H9 (cell line): ENCODE measurements at regions not wholly inside any gene's neighbourhood (a gene's known extent, or its start where the extent isn't known, plus 50 kb on each side); places are given as distances from the start of the nearest gene placed in this dataset.

Experiments used
- DNase-seq: peaks from one replicate; pipeline ENCODE4 v3.0.0-alpha.2; 2017
- H2AFZ ChIP-seq: one replicate; pipeline ENCODE4 v1.6.1; 2013; ENCODE audit warnings: mild to moderate bottlenecking, low read length, control low read depth, moderate library complexity
- H2AK5ac ChIP-seq: 2 replicates; pipeline ENCODE4 v1.6.1; 2013; ENCODE audit warnings: low read length, control low read depth, mixed read lengths; ENCODE audit not compliant: insufficient read length
- H2BK120ac ChIP-seq: one replicate; pipeline ENCODE4 v1.6.1; 2013; ENCODE audit warnings: low read depth, mild to moderate bottlenecking, low read length, control low read depth, inconsistent platforms; ENCODE audit not compliant: poor library complexity, severe bottlenecking
- H2BK12ac ChIP-seq: 2 replicates; pipeline ENCODE4 v1.6.1; 2013; ENCODE audit warnings: low read length, control low read depth, mixed read lengths, low read depth; ENCODE audit not compliant: insufficient read length
- H2BK15ac ChIP-seq: 2 replicates; pipeline ENCODE4 v1.6.1; 2013; ENCODE audit warnings: low read depth, low read length, control low read depth
- H2BK20ac ChIP-seq: one replicate; pipeline ENCODE4 v1.6.1; 2013; ENCODE audit warnings: low read depth, mild to moderate bottlenecking, low read length, control low read depth, inconsistent platforms; ENCODE audit not compliant: poor library complexity, severe bottlenecking
- H2BK5ac ChIP-seq: 2 replicates; pipeline ENCODE4 v1.6.1; 2013; ENCODE audit warnings: low read length, control low read depth, mixed read lengths; ENCODE audit not compliant: insufficient read length
- H3K14ac ChIP-seq: 2 replicates; pipeline ENCODE4 v1.6.1; 2013; ENCODE audit warnings: low read length, control low read depth; ENCODE audit not compliant: insufficient read depth
- H3K18ac ChIP-seq: 2 replicates; pipeline ENCODE4 v1.6.1; 2013; ENCODE audit warnings: low read depth, mild to moderate bottlenecking, mixed read lengths, low read length, control low read depth; ENCODE audit not compliant: insufficient read length
- H3K23ac ChIP-seq: 2 replicates; pipeline ENCODE4 v1.6.1; 2013; ENCODE audit warnings: low read length, control low read depth, mixed read lengths, low read depth; ENCODE audit not compliant: insufficient read length
- H3K23me2 ChIP-seq: 2 replicates; pipeline ENCODE4 v1.6.1; 2013; ENCODE audit warnings: low read depth, mild to moderate bottlenecking, mixed read lengths, low read length, control low read depth; ENCODE audit not compliant: insufficient read length, poor library complexity, severe bottlenecking
- H3K27ac ChIP-seq: 2 replicates; pipeline ENCODE4 v1.5.1; 2013; ENCODE audit warnings: low read length, control low read depth, mixed read lengths, low read depth; ENCODE audit not compliant: insufficient read length
- H3K27me3 ChIP-seq: 2 replicates; pipeline ENCODE4 v1.6.1; 2013; ENCODE audit warnings: low read length, control low read depth, inconsistent platforms; ENCODE audit not compliant: insufficient read depth
- H3K4ac ChIP-seq: 2 replicates; pipeline ENCODE4 v1.6.1; 2013; ENCODE audit warnings: low read depth, mild to moderate bottlenecking, control low read depth, inconsistent platforms, low read length, moderate library complexity
- H3K4me1 ChIP-seq: 2 replicates; pipeline ENCODE4 v1.6.1; 2013; ENCODE audit warnings: low read length, control low read depth, inconsistent platforms; ENCODE audit not compliant: insufficient read depth
- H3K4me2 ChIP-seq: 2 replicates; pipeline ENCODE4 v1.6.1; 2013; ENCODE audit warnings: low read length, control low read depth, mixed read lengths; ENCODE audit not compliant: insufficient read length, insufficient read depth
- H3K56ac ChIP-seq: 2 replicates; pipeline ENCODE4 v1.6.1; 2013; ENCODE audit warnings: low read depth, mild to moderate bottlenecking, mixed read lengths, low read length, control low read depth; ENCODE audit not compliant: insufficient read length
- H3K79me1 ChIP-seq: 2 replicates; pipeline ENCODE4 v1.6.1; 2013; ENCODE audit warnings: low read depth, mild to moderate bottlenecking, moderate library complexity, low read length, control low read depth, inconsistent platforms; ENCODE audit not compliant: insufficient read depth, poor library complexity, severe bottlenecking
- H3K79me2 ChIP-seq: 2 replicates; pipeline ENCODE4 v1.6.1; 2013; ENCODE audit warnings: low read length, control low read depth, inconsistent platforms; ENCODE audit not compliant: insufficient read depth
- H3K9ac ChIP-seq: 2 replicates; pipeline ENCODE4 v1.6.1; 2013; ENCODE audit warnings: low read length, control low read depth, mixed read lengths; ENCODE audit not compliant: insufficient read length; ENCODE audit errors: extremely low read depth
- H3K9me3 ChIP-seq: one replicate; pipeline ENCODE4 v1.6.1; 2013; ENCODE audit warnings: low read depth, low read length, inconsistent platforms; ENCODE audit not compliant: control insufficient read depth
- H3T11ph ChIP-seq: one replicate; pipeline ENCODE4 v1.6.1; 2013; ENCODE audit warnings: mild to moderate bottlenecking, low read length, control low read depth, inconsistent platforms
- H4K20me1 ChIP-seq: one replicate; pipeline ENCODE4 v1.6.1; 2013; ENCODE audit not compliant: control insufficient read depth, insufficient read length, insufficient read depth
- H4K5ac ChIP-seq: 2 replicates; pipeline ENCODE4 v1.6.1; 2013; ENCODE audit warnings: low read depth, mild to moderate bottlenecking, mixed read lengths, low read length, control low read depth; ENCODE audit not compliant: insufficient read length
- H4K8ac ChIP-seq: replicated peaks from 2 replicates; pipeline ENCODE4 v1.6.1; 2013; ENCODE audit warnings: low read length, control low read depth, mixed read lengths, low read depth; ENCODE audit not compliant: insufficient read length
- H4K91ac ChIP-seq: 2 replicates; pipeline ENCODE4 v1.6.1; 2013; ENCODE audit warnings: low read depth, mild to moderate bottlenecking, moderate library complexity, mixed read lengths, low read length, control low read depth; ENCODE audit not compliant: insufficient read length
- H3K27ac Mint-ChIP-seq, 3 experiments: 2 replicates in 2 of 3; 3 replicates in 1 of 3; pipeline ENCODE4 v1.8.0; 2020 to 2021; ENCODE audit warnings: mixed read lengths in 3 of 3, mild to moderate bottlenecking in 1 of 3, moderate library complexity in 1 of 3
- H3K27me3 Mint-ChIP-seq: 2 replicates; pipeline ENCODE4 v1.8.0; 2021; ENCODE audit warnings: low read depth, mild to moderate bottlenecking, moderate library complexity, mixed read lengths
- H3K36me3 Mint-ChIP-seq, 3 experiments: 2 replicates in 2 of 3; 3 replicates in 1 of 3; pipeline ENCODE4 v1.8.0; 2020 to 2021; ENCODE audit warnings: low read depth in 3 of 3, mixed read lengths in 3 of 3; ENCODE audit not compliant: insufficient read depth in 1 of 3
- H3K4me1 Mint-ChIP-seq, 2 experiments: 2 replicates each; pipeline ENCODE4 v1.8.0; 2020; ENCODE audit warnings: mixed read lengths in 2 of 2
- H3K4me3 Mint-ChIP-seq, 2 experiments: 2 replicates in 1 of 2; 3 replicates in 1 of 2; pipeline ENCODE4 v1.8.0; 2020 to 2021; ENCODE audit warnings: mild to moderate bottlenecking in 2 of 2, mixed read lengths in 2 of 2, moderate library complexity in 1 of 2
- H3K9me3 Mint-ChIP-seq, 2 experiments: 2 replicates in 1 of 2; 3 replicates in 1 of 2; pipeline ENCODE4 v1.8.0; 2020; ENCODE audit warnings: mild to moderate bottlenecking in 2 of 2, mixed read lengths in 2 of 2, moderate library complexity in 1 of 2
- CTCF ChIP-seq: fragments of 200-600 bp; sonication (generic); conservative IDR thresholded peaks from 3 replicates; pipeline ENCODE4 v1.8.0; 2021; ENCODE audit warnings: antibody characterized with exemption, mild to moderate bottlenecking
- WGBS: extraction: QIAGEN DNeasy Blood & Tissue Kit; methylation state at CpG from one replicate; pipeline ENCODE4 v1.1.7; 2013; ENCODE audit warnings: missing lambda C conversion rate, low lambda C conversion rate, mixed read lengths; ENCODE audit not compliant: insufficient read length; ENCODE audit errors: extremely low coverage; 5-methylcytosine and 5-hydroxymethylcytosine counted together

- no peak overlapping the region for H3K9ac ChIP-seq
- no peak overlapping the region for H4K5ac ChIP-seq
- no peak overlapping the region for H3T11ph ChIP-seq
- H2BK15ac ChIP-seq = no peak overlapping the region
- H3K79me2 ChIP-seq = no peaks in the 10 kb centered on the region
- H3K56ac ChIP-seq = no peak overlapping the region
- H3K79me1 ChIP-seq = no peaks in the 10 kb centered on the region
- no peak overlapping the region for H4K91ac ChIP-seq
- Mint-ChIP-seq H3K27me3 (no peaks in the 10 kb centered on the region; the same call in 1 of the 2 replicates), H3K4me1 (no peaks in the 10 kb centered on the region), H3K9me3 (peaks cover 4 to 46% of the 10 kb centered on the region in 2 experiments; a peak in 4 of 5 replicates), H3K36me3 (no peaks in the 10 kb centered on the region; a peak in 2 of 7 replicates), H3K27ac (no peak overlapping the region), H3K4me3 (no peak overlapping the region)
- no peaks in the 10 kb centered on the region for H3K9me3 ChIP-seq
- no peak overlapping the region for H2BK120ac ChIP-seq
- H2AK5ac ChIP-seq = no peak overlapping the region
- H3K4me2 ChIP-seq = no peak overlapping the region
- H3K14ac ChIP-seq = no peak overlapping the region
- no peak overlapping the region for H3K23ac ChIP-seq
- H4K8ac ChIP-seq = no peak overlapping the region
- no peak overlapping the region for H2AFZ ChIP-seq
- H2BK5ac ChIP-seq = no peak overlapping the region
- DNase-seq = no peak
- no peak overlapping the region for H2BK12ac ChIP-seq
- H3K27ac ChIP-seq = no peak overlapping the region
- TF ChIP-seq CTCF = no peak
- no peak overlapping the region for H3K4ac ChIP-seq
- no peak overlapping the region for H3K18ac ChIP-seq
- no peaks in the 10 kb centered on the region for H4K20me1 ChIP-seq
- no peaks in the 10 kb centered on the region for H3K23me2 ChIP-seq
- H2BK20ac ChIP-seq = no peak overlapping the region
- WGBS = no CpG with 5 or more reads among the region's 4 CpGs
- H3K27me3 ChIP-seq = no peaks in the 10 kb centered on the region
- H3K4me1 ChIP-seq = no peaks in the 10 kb centered on the region
These were observed 350.0 kb upstream of the CASK start for GRCh38 chrX:42273387-42273786.
